GM23338 (cell line): ENCODE measurements at regions not wholly inside any gene's neighbourhood (a gene's known extent, or its start where the extent isn't known, plus 50 kb on each side); places are given as distances from the start of the nearest gene placed in this dataset.

Source experiments
- ATAC-seq: fragments of 200-7000 bp; cut with Tn5 transposase; 3 replicates; pipeline ENCODE4 v1.9.1; 2020
- DNase-seq: peaks from one replicate; pipeline ENCODE4 v3.0.0-alpha.2; 2015; ENCODE audit warnings: low spot score
- H2AFZ ChIP-seq: fragments of 200-600 bp; sonication (generic); 2 replicates; pipeline ENCODE4 v1.8.0; 2016; ENCODE audit warnings: antibody characterized with exemption, mild to moderate bottlenecking, moderate library complexity
- H3F3A ChIP-seq: fragments of 200-600 bp; sonication (generic); replicated peaks from 2 replicates; pipeline ENCODE4 v1.8.0; 2017; ENCODE audit warnings: antibody characterized with exemption, mixed run types, low read depth
- H3K27ac ChIP-seq: fragments of 200-600 bp; sonication (generic); 2 replicates; pipeline ENCODE4 v1.6.1; 2016; ENCODE audit warnings: low read depth
- H3K27me3 ChIP-seq: fragments of 200-600 bp; sonication (generic); 2 replicates; pipeline ENCODE4 v1.8.0; 2016; ENCODE audit warnings: mild to moderate bottlenecking, mixed run types, moderate library complexity; ENCODE audit not compliant: insufficient read depth
- H3K36me3 ChIP-seq: fragments of 200-600 bp; sonication (generic); 2 replicates; pipeline ENCODE4 v1.8.0; 2016; ENCODE audit warnings: mild to moderate bottlenecking; ENCODE audit not compliant: insufficient read depth
- H3K4me1 ChIP-seq: fragments of 200-600 bp; sonication (generic); 2 replicates; pipeline ENCODE4 v1.8.0; 2016; ENCODE audit warnings: mild to moderate bottlenecking, moderate library complexity; ENCODE audit not compliant: insufficient read depth
- H3K4me2 ChIP-seq: fragments of 200-600 bp; sonication (generic); 2 replicates; pipeline ENCODE4 v1.7.1; 2017; ENCODE audit warnings: mixed run types
- H3K4me3 ChIP-seq: fragments of 200-600 bp; sonication (generic); 2 replicates; pipeline ENCODE4 v1.6.1; 2016; ENCODE audit warnings: mixed run types
- H3K79me2 ChIP-seq: fragments of 200-600 bp; sonication (generic); replicated peaks from 2 replicates; pipeline ENCODE4 v1.8.0; 2017; ENCODE audit warnings: mild to moderate bottlenecking; ENCODE audit not compliant: insufficient read depth
- H3K9me2 ChIP-seq: fragments of 200-600 bp; sonication (generic); 2 replicates; pipeline ENCODE4 v1.8.0; 2017; ENCODE audit not compliant: insufficient read depth
- H4K20me1 ChIP-seq: fragments of 200-600 bp; sonication (generic); replicated peaks from 2 replicates; pipeline ENCODE4 v1.8.0; 2017; ENCODE audit warnings: mild to moderate bottlenecking; ENCODE audit not compliant: insufficient read depth
- H3K27ac Mint-ChIP-seq: 2 replicates; pipeline ENCODE4 v1.8.0; 2020; ENCODE audit warnings: inconsistent platforms, mild to moderate bottlenecking, moderate library complexity, mixed read lengths
- H3K27me3 Mint-ChIP-seq: 3 replicates; pipeline ENCODE4 v1.8.0; 2022; ENCODE audit warnings: low read depth, mild to moderate bottlenecking, moderate library complexity, mixed read lengths, inconsistent platforms; ENCODE audit not compliant: insufficient read depth, poor library complexity
- H3K36me3 Mint-ChIP-seq: 3 replicates; pipeline ENCODE4 v1.8.0; 2021; ENCODE audit warnings: low read depth, mild to moderate bottlenecking, inconsistent platforms, moderate library complexity, mixed read lengths
- H3K4me1 Mint-ChIP-seq: 3 replicates; pipeline ENCODE4 v1.8.0; 2020; ENCODE audit warnings: mild to moderate bottlenecking, inconsistent platforms, mixed read lengths
- H3K4me3 Mint-ChIP-seq: 3 replicates; pipeline ENCODE4 v1.8.0; 2021; ENCODE audit warnings: moderate library complexity, mild to moderate bottlenecking, inconsistent platforms, mixed read lengths
- H3K9me3 Mint-ChIP-seq: 3 replicates; pipeline ENCODE4 v1.8.0; 2020; ENCODE audit warnings: moderate library complexity, mild to moderate bottlenecking, inconsistent platforms, mixed read lengths
- CREB1 ChIP-seq: fragments of 250-450 bp; sonication (Bioruptor Pico); IDR thresholded peaks from 2 replicates; pipeline ENCODE4 v1.5.0; 2020; ENCODE audit warnings: low read depth, mild to moderate bottlenecking, moderate library complexity
- EZH2 ChIP-seq: fragments of 200-600 bp; sonication (generic); IDR thresholded peaks from one replicate; pipeline ENCODE4 v1.8.0; 2017; ENCODE audit warnings: antibody characterized with exemption, mild to moderate bottlenecking, low read depth; ENCODE audit not compliant: unreplicated experiment
- JUNB ChIP-seq: IDR thresholded peaks from one replicate; pipeline ENCODE4 v1.6.1; 2016; ENCODE audit warnings: antibody characterized with exemption; ENCODE audit not compliant: unreplicated experiment
- POLR2AphosphoS5 ChIP-seq: IDR thresholded peaks from 2 replicates; pipeline ENCODE4 v1.6.1; 2016; ENCODE audit warnings: antibody characterized with exemption, low read depth
- ZNF331 ChIP-seq: fragments of 250-450 bp; sonication (Bioruptor Pico); IDR thresholded peaks from 2 replicates; pipeline ENCODE4 v1.5.0; 2020; ENCODE audit warnings: low read depth, mild to moderate bottlenecking, moderate library complexity
- ZNF462 ChIP-seq: fragments of 250-450 bp; sonication (Bioruptor Pico); IDR thresholded peaks from 2 replicates; pipeline ENCODE4 v1.5.0; 2020; ENCODE audit warnings: mild to moderate bottlenecking, moderate library complexity

- ATAC-seq (no peak; the same call in 2 of the 3 replicates), DNase-seq (no peak)
Measured at GRCh38 chr2:121088251-121089165, 196.5 kb downstream of the TFCP2L1 start.

More at GRCh38 chr2:121088251-121089165, 196.5 kb downstream of the TFCP2L1 start:
- H3K9me2 ChIP-seq: no peaks in the 10 kb centered on the region
- H3K27me3 ChIP-seq: no peaks in the 10 kb centered on the region
- H3K4me3 Mint-ChIP-seq: no peak overlapping the region
- no peak for TF ChIP-seq CREB1 (CRISPR knock-in tag)
- no peak for TF ChIP-seq EZH2
- TF ChIP-seq ZNF331 (CRISPR knock-in tag): no peak
- TF ChIP-seq POLR2AphosphoS5: no peak
- no peak for TF ChIP-seq JUNB
- TF ChIP-seq ZNF462 (CRISPR knock-in tag): no peak
- H3K4me1 ChIP-seq: no peaks in the 10 kb centered on the region
- no peak overlapping the region for H3K27ac ChIP-seq
- no peaks in the 10 kb centered on the region for H4K20me1 ChIP-seq
- no peak overlapping the region for H3K4me3 ChIP-seq
- H3K36me3 Mint-ChIP-seq: peaks cover 3% of the 10 kb centered on the region; the same call in 1 of the 3 replicates
- no peak overlapping the region for H2AFZ ChIP-seq
- H3K79me2 ChIP-seq: no peaks in the 10 kb centered on the region
- no peaks in the 10 kb centered on the region for H3K4me1 Mint-ChIP-seq
- no peak overlapping the region for H3K27ac Mint-ChIP-seq
- H3F3A ChIP-seq: no peaks in the 10 kb centered on the region
- peaks cover 14% of the 10 kb centered on the region for H3K27me3 Mint-ChIP-seq
- H3K4me2 ChIP-seq: no peak overlapping the region
- H3K36me3 ChIP-seq: no peaks in the 10 kb centered on the region
- peaks cover 10% of the 10 kb centered on the region; the same call in 2 of the 3 replicates for H3K9me3 Mint-ChIP-seq
